ENCODE measurements at regions not wholly inside any gene's neighbourhood (a gene's known extent, or its start where the extent isn't known, plus 50 kb on each side); places are given as distances from the start of the nearest gene placed in this dataset.

- DNase-seq (ENCODE audit: low spot score), result no peak
These were observed 260.4 kb upstream of the TTC14 start for GRCh38 chr3:180341516-180341915.

DNA sequence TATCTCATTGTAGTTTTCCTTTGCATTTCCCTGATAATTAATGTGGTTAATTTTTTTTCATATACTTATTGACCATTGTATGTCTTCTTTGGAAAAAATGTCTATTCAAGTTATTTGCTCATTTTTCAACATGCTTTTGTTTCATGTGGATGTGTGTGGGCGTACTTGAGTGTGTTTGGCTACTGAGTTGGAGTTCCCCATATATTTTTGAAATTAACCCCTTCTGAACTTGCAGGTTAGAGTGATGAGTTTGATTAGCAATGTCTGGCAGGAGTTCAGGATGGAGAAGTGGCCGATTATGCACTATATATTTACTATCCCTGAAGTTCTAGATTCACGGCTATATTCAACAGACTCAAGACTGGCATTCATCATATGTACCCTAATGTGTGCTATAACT is 250.4 kb upstream of the TTC14 start:
- DNase-seq (ENCODE audit: low spot score), result no peak

DNA sequence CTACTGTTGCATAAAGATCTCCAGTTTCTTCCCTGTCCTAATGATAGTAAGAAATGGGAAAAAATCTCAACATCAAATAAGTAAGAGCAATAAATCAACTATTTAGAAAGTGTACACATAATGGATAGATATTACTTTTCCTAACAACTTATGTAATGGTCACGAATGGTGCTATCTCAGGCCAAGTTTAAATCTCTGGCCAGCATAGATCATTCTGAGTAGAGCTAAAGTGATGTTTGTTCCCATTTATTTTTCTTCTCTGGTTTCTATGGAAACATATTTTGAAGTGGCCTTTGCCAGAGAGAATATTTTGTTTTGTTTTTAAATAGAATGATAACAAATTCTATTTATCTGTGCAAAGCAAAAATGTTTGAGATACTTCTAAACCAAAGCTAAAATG is 249.7 kb upstream of the TTC14 start:
- no peak for DNase-seq (ENCODE audit: low spot score)

- no peak for DNase-seq (ENCODE audit: low spot score)
These were observed 247.7 kb upstream of the TTC14 start for GRCh38 chr3:180354214-180354613.

- DNase-seq (ENCODE audit: low spot score), result no peak
These were observed 243.8 kb upstream of the TTC14 start for GRCh38 chr3:180358179-180358578.

- no peak for DNase-seq (ENCODE audit: low spot score)
These were observed 242.7 kb upstream of the TTC14 start for GRCh38 chr3:180359061-180359952.

DNA sequence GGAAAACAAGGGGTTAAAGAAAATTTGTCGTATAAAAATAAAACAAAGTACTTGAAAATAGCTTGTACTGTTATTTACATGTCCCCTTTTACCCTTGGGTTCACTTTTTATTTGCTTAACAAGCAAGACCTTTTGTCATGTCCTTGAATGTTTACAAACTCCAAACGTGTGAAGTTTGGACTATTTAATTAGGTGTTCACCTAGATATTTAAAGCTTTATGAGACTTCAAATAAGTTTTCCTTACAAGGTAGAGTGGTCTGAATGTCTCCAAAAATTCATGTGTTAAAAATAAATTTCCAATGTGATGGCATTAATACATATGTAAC is 242.0 kb upstream of the TTC14 start:
- no peak for DNase-seq (ENCODE audit: low spot score)

DNA sequence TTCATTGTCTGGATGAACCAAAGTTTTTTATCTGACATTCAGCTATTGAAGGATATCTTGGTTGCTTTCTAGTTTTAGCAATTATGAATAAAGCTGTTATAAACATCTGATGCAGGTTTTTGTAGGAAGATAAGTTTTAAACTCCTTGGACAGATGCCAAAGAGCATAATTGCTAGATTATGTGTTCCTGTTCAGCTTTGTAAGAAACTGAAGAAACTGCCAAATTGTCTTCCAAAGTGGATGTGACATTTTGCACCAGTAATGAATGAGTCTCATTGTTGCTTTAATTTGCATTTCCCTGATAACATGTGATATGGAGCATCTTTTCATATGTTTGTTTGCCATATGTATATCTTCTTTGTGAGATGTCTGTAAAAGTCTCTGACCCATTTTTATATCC is 239.9 kb upstream of the TTC14 start:
- DNase-seq (ENCODE audit: low spot score), result no peak

GRCh38 chr3:180375831-180376230 is 226.1 kb upstream of the TTC14 start:
- no peak for DNase-seq (ENCODE audit: low spot score)

DNA sequence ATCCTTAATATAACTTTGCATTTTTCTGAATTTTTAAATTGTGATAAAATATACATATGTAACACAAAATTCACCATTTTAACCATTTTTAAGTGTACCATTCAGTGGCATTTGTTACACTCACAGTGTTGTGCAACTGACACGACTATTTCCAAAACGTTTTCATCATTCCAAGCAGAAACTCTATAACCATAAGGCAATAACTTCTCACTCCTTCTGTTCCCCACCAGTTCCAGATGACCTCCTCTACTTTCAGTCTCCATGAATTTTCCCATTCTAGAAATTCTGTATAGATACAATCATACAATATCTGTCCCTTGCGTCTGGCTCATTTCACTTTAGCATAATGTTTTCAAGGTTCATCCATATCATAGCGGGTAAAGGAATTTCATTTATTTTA is 223.5 kb upstream of the TTC14 start:
- no peak for DNase-seq (ENCODE audit: low spot score)

DNA sequence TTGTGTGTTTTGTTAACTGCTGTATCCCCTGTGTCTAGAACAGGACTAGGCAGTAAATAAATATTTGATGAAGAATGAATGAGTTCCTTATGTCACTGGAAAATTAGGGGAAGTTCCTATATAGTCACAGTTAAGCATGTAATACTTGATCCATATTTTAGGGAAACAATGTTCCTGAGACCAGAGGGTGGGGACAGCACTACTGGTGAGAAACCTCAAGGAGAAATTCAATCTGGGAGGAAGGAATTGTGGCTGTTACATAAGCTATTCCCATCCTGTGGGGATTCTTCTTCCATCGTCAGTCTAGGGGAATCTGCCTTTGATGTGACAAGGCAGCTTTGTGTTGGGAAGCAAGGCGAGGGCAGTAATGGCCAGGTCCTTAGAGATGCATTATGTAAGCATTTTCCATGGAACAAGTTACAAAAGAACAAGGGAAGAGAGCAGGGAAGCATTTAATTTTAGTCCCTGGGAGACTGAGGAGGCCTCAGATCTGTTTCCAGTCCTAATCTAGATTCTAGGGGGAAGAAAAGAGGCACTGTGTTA is 219.3 kb upstream of the TTC14 start:
- DNase-seq (ENCODE audit: low spot score), result no peak

- DNase-seq (ENCODE audit: low spot score), result no peak
These were observed 218.5 kb upstream of the TTC14 start for GRCh38 chr3:180383332-180384020.

- DNase-seq (ENCODE audit: low spot score), result no peak
These were observed 211.7 kb upstream of the TTC14 start for GRCh38 chr3:180390313-180390712.

DNA sequence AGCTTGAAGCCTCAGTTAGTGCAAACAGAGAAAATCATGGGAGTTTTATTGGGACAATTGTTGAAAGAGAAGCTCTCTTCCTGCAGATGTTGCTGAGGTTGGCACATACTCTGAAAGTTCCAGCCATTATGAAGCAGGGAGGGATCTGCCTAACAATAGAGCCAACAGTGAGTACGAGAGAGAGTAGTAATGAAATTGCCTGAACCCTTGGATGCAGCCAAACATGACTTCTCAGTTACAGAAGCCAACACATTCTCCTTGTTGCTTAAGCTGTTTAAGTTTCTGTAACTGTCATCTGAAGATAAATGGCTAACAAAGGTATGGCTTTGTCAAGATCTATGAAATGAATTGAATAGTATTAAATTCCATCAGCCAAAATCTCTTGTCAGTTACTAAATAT is 211.0 kb upstream of the TTC14 start:
- DNase-seq (ENCODE audit: low spot score), result peak; percentile 11

- DNase-seq (ENCODE audit: low spot score), result no peak
These were observed 200.7 kb upstream of the TTC14 start for GRCh38 chr3:180401226-180401625.

DNA sequence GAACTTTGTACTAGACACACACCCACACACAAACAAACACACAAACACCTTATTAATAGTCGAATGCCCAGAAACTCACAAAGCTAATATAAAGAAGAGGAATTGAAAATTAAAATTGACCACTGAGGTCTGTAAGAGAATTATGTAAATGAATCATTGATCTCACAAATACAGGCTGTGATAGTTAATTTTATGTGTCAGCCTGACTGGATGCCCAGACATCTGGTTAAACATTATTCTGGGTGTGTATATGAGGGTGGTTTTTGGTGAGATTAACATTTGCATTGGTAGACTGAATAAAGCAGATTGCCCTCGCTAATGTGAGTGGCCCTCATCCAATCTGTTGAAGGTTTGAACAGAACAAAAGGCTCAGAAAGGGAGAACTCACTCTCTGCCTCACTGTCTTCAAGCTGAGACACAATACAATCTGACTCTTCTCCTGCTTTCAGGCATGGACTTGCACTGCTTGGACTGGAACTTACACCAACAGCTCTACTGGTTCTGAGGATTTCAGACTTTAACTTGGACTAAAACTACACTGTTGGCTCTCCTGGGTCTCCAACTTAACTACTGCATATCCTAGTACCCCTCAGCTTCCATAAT is 199.4 kb upstream of the TTC14 start:
- DNase-seq (ENCODE audit: low spot score), result no peak

- DNase-seq (ENCODE audit: low spot score), result no peak
These were observed 198.8 kb upstream of the TTC14 start for GRCh38 chr3:180403156-180403555.

DNA sequence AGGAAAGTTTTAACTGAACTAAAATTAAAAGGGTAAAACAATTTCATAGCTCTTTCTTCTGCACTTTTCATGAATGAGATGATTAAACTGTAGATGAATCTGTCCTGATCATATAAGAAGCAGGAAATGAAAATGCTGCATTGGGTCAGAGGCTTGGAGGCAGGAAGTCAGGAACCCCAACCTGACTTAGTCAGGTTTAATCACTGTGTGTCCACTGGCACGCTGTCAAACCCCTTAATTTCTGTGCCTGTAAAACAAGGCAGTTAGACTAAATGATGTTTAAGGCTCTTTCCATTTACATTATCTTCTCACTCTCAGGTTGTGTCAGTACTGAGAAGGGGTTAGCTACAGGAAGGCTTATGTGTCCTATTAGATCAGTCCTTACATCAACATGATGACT is 193.3 kb upstream of the TTC14 start:
- DNase-seq (ENCODE audit: low spot score), result no peak

- DNase-seq (ENCODE audit: low spot score), result no peak
These were observed 192.8 kb upstream of the TTC14 start for GRCh38 chr3:180409170-180409569.

DNA sequence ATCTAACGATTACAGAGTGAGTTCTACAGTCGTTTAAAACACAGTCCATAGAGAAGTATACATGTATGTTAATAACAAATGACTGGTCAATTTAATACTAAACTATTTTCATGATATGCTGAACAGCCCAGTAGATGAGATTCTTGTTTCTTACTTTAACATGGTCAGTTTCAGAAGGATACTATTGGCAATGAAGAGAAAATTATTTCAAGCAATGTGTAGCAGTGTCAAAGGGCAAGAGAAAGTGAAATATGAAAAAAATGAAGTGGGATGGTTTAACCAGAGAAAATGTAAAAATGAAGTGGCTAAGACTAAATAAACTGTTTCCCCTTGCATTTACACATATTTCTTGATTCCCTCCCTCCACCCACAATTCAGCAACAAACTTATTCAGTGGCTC is 192.1 kb upstream of the TTC14 start:
- no peak for DNase-seq (ENCODE audit: low spot score)

- DNase-seq (ENCODE audit: low spot score), result no peak
These were observed 187.8 kb upstream of the TTC14 start for GRCh38 chr3:180414157-180414556.

GRCh38 chr3:180416111-180416594 is 185.8 kb upstream of the TTC14 start:
- peak; percentile 90 for DNase-seq (ENCODE audit: low spot score)

DNA sequence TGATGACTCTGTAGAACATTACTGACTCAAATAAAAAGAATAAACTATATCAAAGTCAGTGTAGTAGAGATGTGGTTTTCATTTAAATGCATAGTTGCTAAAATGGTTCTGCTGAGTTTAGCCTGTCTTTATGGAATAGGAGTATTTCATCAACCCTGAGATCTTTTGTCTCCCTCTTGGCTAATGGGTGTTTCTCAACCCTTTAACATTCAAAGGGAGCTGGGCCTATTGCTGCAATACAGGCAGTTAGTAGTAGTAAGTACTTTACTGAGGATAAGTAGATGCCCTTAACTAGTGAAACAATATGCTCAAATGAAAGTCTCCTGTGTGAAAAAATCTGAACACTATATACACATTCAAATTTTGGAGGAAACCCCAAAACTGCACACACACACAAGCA is 184.7 kb upstream of the TTC14 start:
- DNase-seq (ENCODE audit: low spot score), result no peak

Measured in globus pallidus (tissue), 1 donor.